H1 (cell line): ENCODE measurements at regions not wholly inside any gene's neighbourhood (a gene's known extent, or its start where the extent isn't known, plus 50 kb on each side); places are given as distances from the start of the nearest gene placed in this dataset.

ENCODE experiments used
- CTCF ChIA-PET: fragments of 300-600 bp; sonication (Branson Sonifier 250); formaldehyde crosslinking; loops from one replicate; lab custom pipeline; 2021; ENCODE audit not compliant: partially characterized antibody; lab: Charles Lee
- POLR2A ChIA-PET: fragments of 300-600 bp; sonication (Branson Sonifier 250); formaldehyde crosslinking; loops from one replicate; lab custom pipeline; 2021; ENCODE audit warnings: inconsistent platforms; ENCODE audit not compliant: partially characterized antibody; lab: Charles Lee
- DNase-seq, 2 experiments: peaks; one replicate each; pipeline versions ENCODE4 v3.0.0 to v3.0.0-alpha.2; 2010 to 2022; ENCODE audit warnings: low spot score in 2 of 2, low read depth in 1 of 2, mixed read lengths in 1 of 2
- FAIRE-seq: peaks from 2 replicates; lab custom pipeline; 2011; peaks lifted over from hg19 to GRCh38; lab: Jason Lieb, UNC
- H2AFZ ChIP-seq: 2 replicates; pipeline ENCODE4 v1.8.1; 2012; ENCODE audit warnings: low read length, inconsistent platforms
- H2AK5ac ChIP-seq: 2 replicates; pipeline ENCODE4 v1.6.1; 2013; ENCODE audit warnings: low read depth, low read length
- H2BK120ac ChIP-seq: replicated peaks from 2 replicates; pipeline ENCODE3; 2013; ENCODE audit warnings: low read depth, low read length, inconsistent platforms
- H2BK12ac ChIP-seq: 2 replicates; pipeline ENCODE4 v1.6.1; 2013; ENCODE audit warnings: low read depth, low read length
- H2BK15ac ChIP-seq: 2 replicates; pipeline ENCODE4 v1.6.1; 2013; ENCODE audit warnings: low read length
- H2BK20ac ChIP-seq: 2 replicates; pipeline ENCODE4 v1.6.1; 2013; ENCODE audit warnings: low read length
- H2BK5ac ChIP-seq: 2 replicates; pipeline ENCODE4 v1.6.1; 2013; ENCODE audit warnings: low read depth, low read length
- H3K14ac ChIP-seq: 2 replicates; pipeline ENCODE4 v1.6.1; 2013; ENCODE audit warnings: inconsistent platforms; ENCODE audit not compliant: insufficient read length
- H3K18ac ChIP-seq: 2 replicates; pipeline ENCODE4 v1.6.1; 2013; ENCODE audit warnings: low read length; ENCODE audit errors: extremely low read depth
- H3K23ac ChIP-seq: 2 replicates; pipeline ENCODE4 v1.6.1; 2013; ENCODE audit warnings: inconsistent platforms; ENCODE audit not compliant: insufficient read length
- H3K23me2 ChIP-seq: 2 replicates; pipeline ENCODE4 v1.6.1; 2013; ENCODE audit warnings: low read depth, low read length
- H3K27ac ChIP-seq: 2 replicates; pipeline ENCODE4 v1.6.1; 2011; ENCODE audit warnings: low read depth, low read length, inconsistent platforms
- H3K27me3 ChIP-seq, 4 experiments: replicated peaks in 1 of 4; 1 replicate in 1 of 4; 2 replicates in 3 of 4; pipeline versions ENCODE4 v1.6.1 to v1.8.1; 2011 to 2013; ENCODE audit warnings: low read length in 3 of 4, mild to moderate bottlenecking in 3 of 4, inconsistent platforms in 2 of 4, mixed read lengths in 2 of 4, moderate library complexity in 1 of 4; ENCODE audit not compliant: control insufficient read depth in 3 of 4, insufficient read depth in 3 of 4; ENCODE audit errors: extremely low read depth in 1 of 4
- H3K36me3 ChIP-seq, 4 experiments: 2 replicates each; pipeline versions ENCODE4 v1.6.1 to v1.8.1; 2011 to 2013; ENCODE audit warnings: mild to moderate bottlenecking in 4 of 4, low read length in 3 of 4, moderate library complexity in 2 of 4, control low read depth in 1 of 4, inconsistent platforms in 1 of 4; ENCODE audit not compliant: insufficient read depth in 4 of 4, control insufficient read depth in 2 of 4
- H3K4ac ChIP-seq: replicated peaks from 2 replicates; pipeline ENCODE3; 2013; ENCODE audit warnings: low read length, low read depth, mixed read lengths, inconsistent platforms; ENCODE audit not compliant: insufficient read length
- H3K4me1 ChIP-seq, 4 experiments: replicated peaks in 1 of 4; 1 replicate in 1 of 4; 2 replicates in 3 of 4; pipeline versions ENCODE4 v1.6.1 to v1.8.1; 2011 to 2013; ENCODE audit warnings: low read length in 3 of 4, inconsistent platforms in 2 of 4, mixed read lengths in 1 of 4; ENCODE audit not compliant: insufficient read depth in 4 of 4, control insufficient read depth in 3 of 4
- H3K4me2 ChIP-seq, 2 experiments: 2 replicates each; pipeline versions ENCODE4 v1.6.1 to v1.8.1; 2011 to 2013; ENCODE audit warnings: low read depth in 2 of 2, low read length in 2 of 2, control low read depth in 1 of 2, inconsistent platforms in 1 of 2, mild to moderate bottlenecking in 1 of 2; ENCODE audit not compliant: insufficient read depth in 1 of 2
- H3K4me3 ChIP-seq, 4 experiments: fragments of 200-600, 300-600 bp in 1 of 4; sonication (generic), shearing (Covaris generic), sonication (Bioruptor Twin) in 1 of 4; 2 replicates each; pipeline versions ENCODE4 v1.5.1 to v1.8.1; 2011 to 2016; ENCODE audit warnings: low read length in 4 of 4, low read depth in 3 of 4, control low read depth in 2 of 4, inconsistent platforms in 2 of 4, mild to moderate bottlenecking in 2 of 4, mixed read lengths in 1 of 4, moderate library complexity in 1 of 4; ENCODE audit not compliant: insufficient read depth in 2 of 4; ENCODE audit errors: extremely low read depth in 1 of 4
- H3K56ac ChIP-seq: replicated peaks from 2 replicates; pipeline ENCODE3; 2013; ENCODE audit warnings: low read depth, mild to moderate bottlenecking, mixed read lengths, low read length, inconsistent platforms; ENCODE audit not compliant: insufficient read length
- H3K79me1 ChIP-seq: 2 replicates; pipeline ENCODE4 v1.6.1; 2013; ENCODE audit warnings: low read depth, low read length, control low read depth
- H3K79me2 ChIP-seq, 2 experiments: 2 replicates each; pipeline versions ENCODE4 v1.6.1 to v1.8.1; 2012 to 2013; ENCODE audit warnings: low read length in 2 of 2, mild to moderate bottlenecking in 2 of 2, inconsistent platforms in 1 of 2; ENCODE audit not compliant: insufficient read depth in 2 of 2, control insufficient read depth in 1 of 2
- H3K9ac ChIP-seq, 4 experiments: replicated peaks in 1 of 4; 1 replicate in 1 of 4; 2 replicates in 3 of 4; pipeline versions ENCODE4 v1.6.1 to v1.8.1; 2011 to 2013; ENCODE audit warnings: low read depth in 3 of 4, low read length in 3 of 4, control low read depth in 2 of 4, mild to moderate bottlenecking in 2 of 4, moderate library complexity in 2 of 4, inconsistent platforms in 1 of 4; ENCODE audit errors: extremely low read depth in 1 of 4
- H3K9me3 ChIP-seq, 2 experiments: 2 replicates each; pipeline versions ENCODE4 v1.6.1 to v1.8.1; 2012 to 2013; ENCODE audit warnings: mild to moderate bottlenecking in 2 of 2, moderate library complexity in 2 of 2, control low read depth in 1 of 2, inconsistent platforms in 1 of 2, low read depth in 1 of 2, low read length in 1 of 2, mixed read lengths in 1 of 2; ENCODE audit not compliant: insufficient read depth in 2 of 2
- H4K20me1 ChIP-seq, 2 experiments: replicated peaks in 1 of 2; 2 replicates each; pipeline versions ENCODE3 to v1.8.1; 2011 to 2013; ENCODE audit warnings: inconsistent platforms in 2 of 2, low read length in 2 of 2, mild to moderate bottlenecking in 1 of 2; ENCODE audit not compliant: insufficient read depth in 2 of 2, control insufficient read depth in 1 of 2
- H4K5ac ChIP-seq: 2 replicates; pipeline ENCODE4 v1.6.1; 2013; ENCODE audit warnings: low read length, low read depth, mixed read lengths, inconsistent platforms; ENCODE audit not compliant: insufficient read length
- H4K8ac ChIP-seq: 2 replicates; pipeline ENCODE4 v1.8.0; 2013; ENCODE audit warnings: mild to moderate bottlenecking, moderate library complexity, low read length, inconsistent platforms; ENCODE audit not compliant: insufficient read depth; ENCODE audit errors: extremely low read depth
- H4K91ac ChIP-seq: replicated peaks from 2 replicates; pipeline ENCODE3; 2013; ENCODE audit warnings: low read length, mixed read lengths, inconsistent platforms; ENCODE audit not compliant: insufficient read length
- BACH1 ChIP-seq: IDR thresholded peaks from 2 replicates; pipeline ENCODE4 v1.6.1; 2012; ENCODE audit warnings: low read length, improper control_type of control experiment
- CTBP2 ChIP-seq: IDR thresholded peaks from 2 replicates; pipeline ENCODE4 v1.7.0; 2011; ENCODE audit warnings: borderline replicate concordance, mild to moderate bottlenecking, moderate library complexity, mixed read lengths, low read length; ENCODE audit not compliant: insufficient read depth, insufficient read length
- CTCF ChIP-seq, 3 experiments: IDR thresholded peaks; 1 replicate in 2 of 3; 2 replicates in 1 of 3; pipeline versions ENCODE4 v1.5.1 to v1.6.1; 2011; ENCODE audit warnings: low read length in 3 of 3, mild to moderate bottlenecking in 3 of 3, inconsistent platforms in 2 of 3, low read depth in 1 of 3, moderate library complexity in 1 of 3; ENCODE audit not compliant: insufficient read depth in 1 of 3; ENCODE audit errors: control extremely low read depth in 1 of 3
- GTF2F1 ChIP-seq: IDR thresholded peaks from 2 replicates; pipeline ENCODE4 v1.6.1; 2012; ENCODE audit warnings: low read depth, low read length, improper control_type of control experiment, borderline replicate concordance
- HDAC2 ChIP-seq, 2 experiments: fragments of 300-600 bp in 1 of 2; sonication (generic) in 1 of 2; IDR thresholded peaks; 2 replicates each; pipeline ENCODE4 v1.6.1; 2011 to 2012; ENCODE audit warnings: low read depth in 2 of 2, low read length in 2 of 2, mild to moderate bottlenecking in 2 of 2, moderate library complexity in 2 of 2, borderline replicate concordance in 1 of 2, inconsistent platforms in 1 of 2
- SP4 ChIP-seq: IDR thresholded peaks from 2 replicates; pipeline ENCODE4 v1.6.1; 2012; ENCODE audit warnings: low read length, inconsistent platforms
- SRF ChIP-seq: IDR thresholded peaks from 2 replicates; pipeline ENCODE4 v1.6.1; 2011; ENCODE audit warnings: mild to moderate bottlenecking, low read depth, low read length, moderate library complexity
- WGBS, 2 experiments: shearing (Covaris generic) in 1 of 2; methylation state at CpG; one replicate each; pipeline versions ENCODE4 v1.1.6 to v1.1.7; 2013 to 2015; ENCODE audit warnings: low lambda C conversion rate in 2 of 2, mixed read lengths in 2 of 2, inconsistent platforms in 1 of 2, low coverage in 1 of 2, missing lambda C conversion rate in 1 of 2; ENCODE audit not compliant: insufficient replicate concordance in 2 of 2, insufficient coverage in 1 of 2, insufficient read length in 1 of 2; ENCODE audit errors: extremely low coverage in 1 of 2, missing lambda C conversion rate in 1 of 2; 5-methylcytosine and 5-hydroxymethylcytosine counted together
- TF ChIP-seq, protein P1 (sequence below): IDR thresholded peaks from 2 replicates; pipeline ENCODE4 v1.6.1; 2012; ENCODE audit warnings: low read length, inconsistent platforms

DNA sequence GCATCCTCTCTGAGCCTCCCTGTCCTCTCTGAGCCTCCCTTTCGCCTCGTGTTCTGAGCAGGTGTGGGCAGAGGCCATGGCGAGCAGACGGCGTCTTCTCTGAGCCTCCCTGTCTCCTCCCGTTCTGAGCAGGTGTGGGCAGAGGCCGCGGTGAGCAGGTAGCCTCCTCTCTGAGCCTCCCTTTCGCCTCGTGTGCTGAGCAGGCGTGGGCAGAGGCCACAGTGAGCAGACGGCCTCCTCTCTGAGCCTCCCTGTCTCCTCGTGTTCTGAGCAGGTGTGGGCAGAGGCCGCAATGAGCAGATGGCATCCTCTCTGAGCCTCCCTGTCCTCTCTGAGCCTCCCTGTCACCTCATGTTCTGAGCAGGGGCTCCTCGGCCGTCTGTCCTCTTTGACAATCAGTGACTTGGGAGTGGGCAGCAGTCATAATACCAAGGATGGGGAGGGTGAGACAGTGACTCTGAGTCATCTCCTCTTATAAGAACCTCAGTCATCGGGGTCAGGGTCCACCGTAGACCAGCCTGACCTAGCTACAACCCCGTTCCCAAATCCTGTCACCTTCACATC, 395.1 kb upstream of the SALL3 start:
- no peak overlapping the region for H3K56ac ChIP-seq
- 0 out of 2 replicates have a peak overlapping the region, but pooled peaks have one; percentile 65 for H2AK5ac ChIP-seq
- no peak overlapping the region for H3K9ac ChIP-seq
- H3K27me3 ChIP-seq, result no peaks in the 10 kb centered on the region
- POLR2A ChIA-PET, result no interaction called here
- no peaks in the 10 kb centered on the region for H3K23me2 ChIP-seq
- CTCF ChIA-PET, result no interaction called here
- no peak for DNase-seq
- no peak overlapping the region for H2BK120ac ChIP-seq
- H3K4me1 ChIP-seq, result peaks cover 0 to 6% (median 3%) of the 10 kb centered on the region in 4 experiments; a peak in 3 of 7 replicates
- no peak overlapping the region for H2AFZ ChIP-seq
- H4K8ac ChIP-seq, result peak overlapping the region; percentile 59
- no peak overlapping the region for H3K18ac ChIP-seq
- peaks cover 0 to 3% of the 10 kb centered on the region in 2 experiments; a peak in 1 of 4 replicates for H3K9me3 ChIP-seq
- H4K20me1 ChIP-seq, result no peaks in the 10 kb centered on the region
- H2BK20ac ChIP-seq, result no peak overlapping the region
- 89% methylated on average over 19 of the region's 19 CpGs; no CpG with 5 or more reads in 1 of the 2 experiments for WGBS, 2 experiments
- H3K4me3 ChIP-seq, result no peak overlapping the region
- no peak overlapping the region for H2BK12ac ChIP-seq
- no peaks in the 10 kb centered on the region for H3K79me1 ChIP-seq
- FAIRE-seq, result no peak
- no peak overlapping the region for H3K23ac ChIP-seq
- H3K36me3 ChIP-seq, result no peaks in the 10 kb centered on the region
- H2BK15ac ChIP-seq, result no peak overlapping the region
- H4K5ac ChIP-seq, result no peak overlapping the region
- no peak overlapping the region for H3K4ac ChIP-seq
- no peak overlapping the region for H3K27ac ChIP-seq
- no peaks in the 10 kb centered on the region for H3K79me2 ChIP-seq
- peak overlapping the region; percentile 56 for H4K91ac ChIP-seq
- H2BK5ac ChIP-seq, result no peak overlapping the region
- H3K14ac ChIP-seq, result no peak overlapping the region
- H3K4me2 ChIP-seq, result no peak overlapping the region
- no peak for TF ChIP-seq SRF
- no peak for TF ChIP-seq BACH1
- TF ChIP-seq, protein P1, sequence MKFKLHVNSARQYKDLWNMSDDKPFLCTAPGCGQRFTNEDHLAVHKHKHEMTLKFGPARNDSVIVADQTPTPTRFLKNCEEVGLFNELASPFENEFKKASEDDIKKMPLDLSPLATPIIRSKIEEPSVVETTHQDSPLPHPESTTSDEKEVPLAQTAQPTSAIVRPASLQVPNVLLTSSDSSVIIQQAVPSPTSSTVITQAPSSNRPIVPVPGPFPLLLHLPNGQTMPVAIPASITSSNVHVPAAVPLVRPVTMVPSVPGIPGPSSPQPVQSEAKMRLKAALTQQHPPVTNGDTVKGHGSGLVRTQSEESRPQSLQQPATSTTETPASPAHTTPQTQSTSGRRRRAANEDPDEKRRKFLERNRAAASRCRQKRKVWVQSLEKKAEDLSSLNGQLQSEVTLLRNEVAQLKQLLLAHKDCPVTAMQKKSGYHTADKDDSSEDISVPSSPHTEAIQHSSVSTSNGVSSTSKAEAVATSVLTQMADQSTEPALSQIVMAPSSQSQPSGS, result no peak
- TF ChIP-seq CTBP2, result no peak
- no peak for TF ChIP-seq HDAC2 (IDR thresholded peaks at IDR 0.05; ENCODE audit: borderline replicate concordance in 1 of 2, low read depth in 2 of 2, low read length in 2 of 2)
- TF ChIP-seq CTCF (IDR thresholded peaks at IDR 0.05; ENCODE audit: control extremely low read depth in 1 of 3, insufficient read depth in 1 of 3, low read depth in 1 of 3, low read length in 3 of 3), result no peak
- TF ChIP-seq GTF2F1, result no peak
- no peak for TF ChIP-seq SP4
